Parathyroid adenoma (tissue), 2 donors: ENCODE measurements at regions not wholly inside any gene's neighbourhood (a gene's known extent, or its start where the extent isn't known, plus 50 kb on each side); places are given as distances from the start of the nearest gene placed in this dataset.

Experiments used
- H2AFZ ChIP-seq: fragments of 300-600 bp; sonication (generic); one replicate; pipeline ENCODE4 v1.7.0; 2017; ENCODE audit warnings: antibody characterized with exemption, mild to moderate bottlenecking
- H3K27ac ChIP-seq: fragments of 300-600 bp; sonication (generic); one replicate; pipeline ENCODE4 v1.7.0; 2017
- H3K27me3 ChIP-seq: fragments of 300-600 bp; sonication (generic); one replicate; pipeline ENCODE4 v1.7.0; 2017; ENCODE audit warnings: low read length; ENCODE audit not compliant: control insufficient read depth, insufficient read depth
- H3K36me3 ChIP-seq: fragments of 300-600 bp; sonication (generic); one replicate; pipeline ENCODE4 v1.7.0; 2017; ENCODE audit warnings: low read length; ENCODE audit not compliant: control insufficient read depth, insufficient read depth
- H3K4me1 ChIP-seq: fragments of 300-600 bp; sonication (generic); one replicate; pipeline ENCODE4 v1.7.0; 2017; ENCODE audit warnings: control low read depth
- H3K4me2 ChIP-seq: fragments of 300-600 bp; sonication (generic); one replicate; pipeline ENCODE4 v1.7.0; 2017; ENCODE audit warnings: low read length
- H3K4me3 ChIP-seq: fragments of 300-600 bp; sonication (generic); one replicate; pipeline ENCODE4 v1.7.0; 2017; ENCODE audit warnings: low read depth, low read length
- H3K79me2 ChIP-seq: fragments of 300-600 bp; sonication (generic); one replicate; pipeline ENCODE4 v1.7.0; 2017; ENCODE audit warnings: control low read depth
- H3K9ac ChIP-seq: fragments of 300-600 bp; sonication (generic); one replicate; pipeline ENCODE4 v1.7.0; 2017; ENCODE audit warnings: mild to moderate bottlenecking
- H3K9me3 ChIP-seq: fragments of 300-600 bp; sonication (generic); one replicate; pipeline ENCODE4 v1.7.0; 2017; ENCODE audit warnings: low read length; ENCODE audit not compliant: control insufficient read depth
- TF ChIP-seq, protein P1 (sequence below): fragments of 300-600 bp; sonication (generic); IDR thresholded peaks from one replicate; pipeline ENCODE4 v1.7.0; 2017; ENCODE audit warnings: antibody characterized with exemption, mild to moderate bottlenecking
- donor health status: primary hyperparathyroidism.

DNA sequence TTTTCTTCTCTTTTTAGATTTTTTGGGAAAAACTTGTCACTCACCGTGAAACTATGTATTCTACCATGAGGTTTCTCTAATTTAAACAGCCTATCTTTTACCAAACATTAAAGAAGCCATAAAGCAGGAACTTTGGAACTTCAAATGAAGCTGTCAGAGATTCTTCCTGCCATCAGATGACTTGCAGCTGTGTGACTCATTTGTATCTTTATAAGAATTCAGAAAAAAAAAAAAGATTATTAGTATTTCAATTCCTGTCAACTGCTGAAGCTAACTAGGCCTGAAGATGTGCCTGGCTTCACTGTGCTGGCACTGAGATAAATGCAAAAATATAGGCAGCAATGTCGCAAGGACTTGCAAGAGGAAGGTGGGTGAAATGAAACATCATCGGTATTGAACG, 1399.1 kb upstream of the PIK3C3 start:
- Histone ChIP-seq H3K27me3 (no peaks in the 10 kb centered on the region), H3K4me3 (no peak overlapping the region), H3K79me2 (no peaks in the 10 kb centered on the region), H3K9me3 (no peaks in the 10 kb centered on the region), H3K4me1 (no peaks in the 10 kb centered on the region), H3K27ac (no peak overlapping the region), H2AFZ (no peak overlapping the region), H3K36me3 (no peaks in the 10 kb centered on the region), H3K9ac (no peak overlapping the region), H3K4me2 (no peak overlapping the region)
- TF ChIP-seq, protein P1, sequence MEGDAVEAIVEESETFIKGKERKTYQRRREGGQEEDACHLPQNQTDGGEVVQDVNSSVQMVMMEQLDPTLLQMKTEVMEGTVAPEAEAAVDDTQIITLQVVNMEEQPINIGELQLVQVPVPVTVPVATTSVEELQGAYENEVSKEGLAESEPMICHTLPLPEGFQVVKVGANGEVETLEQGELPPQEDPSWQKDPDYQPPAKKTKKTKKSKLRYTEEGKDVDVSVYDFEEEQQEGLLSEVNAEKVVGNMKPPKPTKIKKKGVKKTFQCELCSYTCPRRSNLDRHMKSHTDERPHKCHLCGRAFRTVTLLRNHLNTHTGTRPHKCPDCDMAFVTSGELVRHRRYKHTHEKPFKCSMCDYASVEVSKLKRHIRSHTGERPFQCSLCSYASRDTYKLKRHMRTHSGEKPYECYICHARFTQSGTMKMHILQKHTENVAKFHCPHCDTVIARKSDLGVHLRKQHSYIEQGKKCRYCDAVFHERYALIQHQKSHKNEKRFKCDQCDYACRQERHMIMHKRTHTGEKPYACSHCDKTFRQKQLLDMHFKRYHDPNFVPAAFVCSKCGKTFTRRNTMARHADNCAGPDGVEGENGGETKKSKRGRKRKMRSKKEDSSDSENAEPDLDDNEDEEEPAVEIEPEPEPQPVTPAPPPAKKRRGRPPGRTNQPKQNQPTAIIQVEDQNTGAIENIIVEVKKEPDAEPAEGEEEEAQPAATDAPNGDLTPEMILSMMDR, result no peak

DNA sequence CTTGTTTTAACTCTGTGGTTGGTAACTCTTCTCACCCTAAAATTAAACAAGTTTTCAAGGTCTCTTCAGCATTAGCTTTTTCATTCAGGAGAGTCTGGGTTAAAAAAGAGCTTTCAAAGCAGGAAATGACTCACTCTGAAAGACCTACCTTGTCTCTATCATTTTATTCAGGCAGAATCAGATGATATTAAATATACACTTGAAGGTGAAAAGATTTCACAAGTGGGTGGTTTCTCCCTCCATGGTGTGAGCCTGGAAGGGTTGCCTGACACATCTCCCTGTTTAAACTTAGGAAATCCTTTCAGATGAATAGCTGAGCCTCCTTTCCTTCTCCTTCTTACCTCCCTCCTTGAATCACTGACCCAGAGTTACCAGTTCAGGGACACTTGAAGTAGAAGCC, 1402.0 kb upstream of the PIK3C3 start:
- TF ChIP-seq, protein P1, result no peak
- no peak overlapping the region for H3K9ac ChIP-seq
- H3K9me3 ChIP-seq, result no peaks in the 10 kb centered on the region
- H3K36me3 ChIP-seq, result no peaks in the 10 kb centered on the region
- no peak overlapping the region for H3K27ac ChIP-seq
- H3K27me3 ChIP-seq, result no peaks in the 10 kb centered on the region
- H3K4me2 ChIP-seq, result no peak overlapping the region
- no peaks in the 10 kb centered on the region for H3K4me1 ChIP-seq
- no peaks in the 10 kb centered on the region for H3K79me2 ChIP-seq
- H2AFZ ChIP-seq, result no peak overlapping the region
- H3K4me3 ChIP-seq, result no peak overlapping the region

DNA sequence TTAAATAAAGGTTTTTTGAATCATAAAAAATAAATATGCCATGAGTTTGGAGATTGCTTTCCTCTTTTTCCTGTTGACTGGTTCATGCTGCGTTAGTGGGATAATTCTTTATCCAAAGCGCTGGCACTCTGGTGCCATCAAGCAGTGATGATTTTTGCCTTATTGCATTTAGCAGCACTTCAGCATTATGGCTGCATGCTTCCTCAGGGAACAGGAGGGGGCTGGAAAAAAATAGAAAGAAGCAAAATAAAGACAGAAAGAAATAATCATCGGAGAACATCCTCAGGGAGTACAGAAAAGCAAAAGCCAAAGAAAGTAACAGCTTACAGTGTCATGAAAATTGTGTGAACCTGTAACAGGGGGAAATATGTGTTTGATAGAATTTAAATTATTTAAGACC, 1408.2 kb upstream of the PIK3C3 start:
- Histone ChIP-seq H3K27me3 (no peaks in the 10 kb centered on the region), H2AFZ (no peak overlapping the region), H3K9me3 (no peaks in the 10 kb centered on the region), H3K4me3 (no peak overlapping the region), H3K4me1 (no peaks in the 10 kb centered on the region), H3K36me3 (no peaks in the 10 kb centered on the region), H3K4me2 (no peak overlapping the region), H3K27ac (no peak overlapping the region), H3K9ac (no peak overlapping the region), H3K79me2 (no peaks in the 10 kb centered on the region)
- TF ChIP-seq, protein P1, result no peak

DNA sequence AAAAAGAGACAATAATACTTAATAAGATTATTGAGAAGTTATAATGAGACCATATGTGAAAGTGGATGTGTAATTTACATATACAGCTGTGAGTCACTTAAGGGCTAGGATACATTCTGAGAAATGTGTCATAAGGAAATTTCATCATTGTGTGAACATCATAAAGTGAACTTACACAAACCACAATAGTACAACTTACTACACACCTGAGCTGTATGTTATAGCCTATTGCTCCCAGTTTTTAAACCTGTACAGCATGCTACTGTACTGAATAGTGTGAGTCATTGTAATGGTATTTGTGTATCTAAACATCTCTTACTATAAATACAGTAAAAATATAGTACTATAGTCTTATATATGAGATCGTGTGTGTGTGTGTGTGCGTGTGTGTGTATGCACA, 1420.3 kb upstream of the PIK3C3 start:
- no peak overlapping the region for H2AFZ ChIP-seq
- no peak overlapping the region for H3K4me2 ChIP-seq
- H3K36me3 ChIP-seq, result no peaks in the 10 kb centered on the region
- TF ChIP-seq, protein P1, result no peak
- H3K27ac ChIP-seq, result no peak overlapping the region
- no peaks in the 10 kb centered on the region for H3K27me3 ChIP-seq
- H3K9ac ChIP-seq, result no peak overlapping the region
- H3K4me3 ChIP-seq, result no peak overlapping the region
- H3K79me2 ChIP-seq, result no peaks in the 10 kb centered on the region
- no peaks in the 10 kb centered on the region for H3K4me1 ChIP-seq
- no peaks in the 10 kb centered on the region for H3K9me3 ChIP-seq

DNA sequence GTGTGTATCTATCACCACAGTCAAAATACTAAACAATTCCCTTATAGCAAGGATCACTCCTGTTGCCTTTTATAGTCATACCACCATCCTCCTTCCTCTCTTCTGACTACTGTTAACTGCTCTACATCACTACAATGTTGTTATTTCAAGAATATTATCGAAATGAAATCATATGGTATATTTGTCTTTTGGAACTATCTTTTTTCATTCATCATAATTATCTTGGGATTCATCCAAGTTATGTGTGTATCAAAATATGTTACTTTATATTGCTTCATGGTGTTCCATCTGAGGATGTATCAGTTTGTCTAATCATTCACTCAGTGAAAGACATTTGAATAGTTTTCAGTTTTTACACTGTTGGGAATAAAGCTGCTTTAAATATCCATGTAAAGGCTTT, 1423.0 kb upstream of the PIK3C3 start:
- Histone ChIP-seq H3K4me2 (no peak overlapping the region), H3K27me3 (no peaks in the 10 kb centered on the region), H3K9me3 (no peaks in the 10 kb centered on the region), H3K36me3 (no peaks in the 10 kb centered on the region), H3K4me3 (no peak overlapping the region), H3K27ac (no peak overlapping the region), H3K79me2 (no peaks in the 10 kb centered on the region), H2AFZ (no peak overlapping the region), H3K9ac (no peak overlapping the region), H3K4me1 (no peaks in the 10 kb centered on the region)
- TF ChIP-seq, protein P1, result no peak
